K562 (cell line): ENCODE measurements at regions not wholly inside any gene's neighbourhood (a gene's known extent, or its start where the extent isn't known, plus 50 kb on each side); places are given as distances from the start of the nearest gene placed in this dataset.

Source experiments
- ATAC-seq: fragments of 200-7000 bp; cut with Tn5 transposase; 3 replicates; pipeline ENCODE4 v1.9.1; 2020; ENCODE audit warnings: moderate library complexity
- BruUV-seq: library from RNA; stranded (reverse); fragments of 400-500 nt; replicated peaks from 2 replicates; lab custom pipeline; 2021; lab: Mats Ljungman, UMichigan
- CTCF ChIA-PET: fragments of 300-600 bp; formaldehyde crosslinking; extraction: SDS; loops from one replicate; lab custom pipeline; 2021; ENCODE audit warnings: low intra/inter-chr PET ratio; lab: Yijun Ruan, JAX
- POLR2A ChIA-PET: fragments of 300-600, 350-650 bp; sonication (Branson Sonifier 250); formaldehyde crosslinking; extraction: SDS; loops from one replicate; lab custom pipeline; 2021; ENCODE audit warnings: antibody characterized with exemption, inconsistent platforms; lab: Yijun Ruan, JAX
- DNase-seq, 4 experiments: peaks; one replicate each; pipeline versions ENCODE4 v3.0.0 to v3.0.0-alpha.2; 2011 to 2018; ENCODE audit warnings: low spot score in 3 of 4, mixed read lengths in 3 of 4; ENCODE audit errors: extremely low read depth in 1 of 4
- FAIRE-seq: peaks from 2 replicates; lab custom pipeline; 2011; peaks lifted over from hg19 to GRCh38; lab: Jason Lieb, UNC
- H2AFZ ChIP-seq: 2 replicates; pipeline ENCODE4 v1.6.0; 2011; ENCODE audit warnings: low read depth, low read length, control low read depth, inconsistent platforms
- H3K27ac ChIP-seq: fragments of 200-600 bp; 3 replicates; pipeline ENCODE4 v1.8.0; 2011; ENCODE audit warnings: low read depth, mild to moderate bottlenecking, control low read depth, inconsistent platforms, low read length, moderate library complexity, mixed read lengths; ENCODE audit errors: extremely low read depth
- H3K27me3 ChIP-seq, 2 experiments: fragments of 300-600 bp in 1 of 2; 2 replicates in 1 of 2; 3 replicates in 1 of 2; pipeline versions ENCODE4 v1.6.0 to v1.8.0; 2011; ENCODE audit warnings: inconsistent platforms in 2 of 2, low read length in 2 of 2, mild to moderate bottlenecking in 1 of 2, mixed read lengths in 1 of 2, moderate library complexity in 1 of 2; ENCODE audit not compliant: control insufficient read depth in 2 of 2, insufficient read depth in 2 of 2
- H3K36me3 ChIP-seq: fragments of 300-600 bp; 3 replicates; pipeline ENCODE4 v1.8.0; 2011; ENCODE audit warnings: mild to moderate bottlenecking, low read length, inconsistent platforms; ENCODE audit not compliant: control insufficient read depth, insufficient read depth
- H3K4me1 ChIP-seq, 2 experiments: fragments of 200-600 bp in 1 of 2; replicated peaks in 1 of 2; 2 replicates in 1 of 2; 3 replicates in 1 of 2; pipeline versions ENCODE4 v1.5.1 to v1.8.0; 2011; ENCODE audit warnings: inconsistent platforms in 2 of 2, low read length in 2 of 2, mild to moderate bottlenecking in 1 of 2, mixed read lengths in 1 of 2, moderate library complexity in 1 of 2; ENCODE audit not compliant: control insufficient read depth in 2 of 2, insufficient read depth in 2 of 2
- H3K4me2 ChIP-seq: 2 replicates; pipeline ENCODE4 v1.6.1; 2011; ENCODE audit warnings: low read length, control low read depth, inconsistent platforms, mixed read lengths; ENCODE audit not compliant: insufficient read depth
- H3K4me3 ChIP-seq: fragments of 200-600 bp; sonication (generic), shearing (Covaris generic); 2 replicates; pipeline ENCODE4 v1.5.1; 2016; ENCODE audit warnings: control low read depth, inconsistent platforms
- H3K79me2 ChIP-seq: fragments of 200-600 bp; 3 replicates; pipeline ENCODE4 v1.8.0; 2011; ENCODE audit warnings: low read length, inconsistent platforms; ENCODE audit not compliant: control insufficient read depth, insufficient read depth
- H3K9ac ChIP-seq, 2 experiments: 2 replicates each; pipeline versions ENCODE4 v1.6.0 to v1.6.1; 2011; ENCODE audit warnings: low read depth in 2 of 2, low read length in 2 of 2, control low read depth in 1 of 2, inconsistent platforms in 1 of 2, mild to moderate bottlenecking in 1 of 2, mixed read lengths in 1 of 2; ENCODE audit not compliant: insufficient read depth in 1 of 2
- H3K9me1 ChIP-seq: one replicate; pipeline ENCODE4 v1.6.0; 2011; ENCODE audit warnings: inconsistent platforms, mild to moderate bottlenecking, low read length, moderate library complexity; ENCODE audit not compliant: control insufficient read depth, insufficient read depth
- H3K9me3 ChIP-seq: replicated peaks from 2 replicates; pipeline ENCODE4 v1.5.1; 2011; ENCODE audit warnings: low read depth, low read length, inconsistent platforms; ENCODE audit not compliant: control insufficient read depth, insufficient read depth
- H4K20me1 ChIP-seq: replicated peaks from 2 replicates; pipeline ENCODE4 v1.6.1; 2011; ENCODE audit warnings: low read length, inconsistent platforms, mixed read lengths; ENCODE audit not compliant: control insufficient read depth, insufficient read depth
- DIDO1 ChIP-seq: fragments of 450-650 bp; IDR thresholded peaks from 2 replicates; pipeline ENCODE4 v1.6.1; 2016; ENCODE audit warnings: low read depth, missing biosample characterization, missing genetic modification characterization
- FOXP4 ChIP-seq: sonication (generic); formaldehyde crosslinking; IDR thresholded peaks from 2 replicates; pipeline ENCODE4 v1.8.0; 2022; ENCODE audit warnings: mild to moderate bottlenecking, missing genetic modification reagents, borderline replicate concordance
- KDM1A ChIP-seq, 2 experiments: fragments of 450-650 bp; IDR thresholded peaks; 2 replicates each; pipeline ENCODE4 v1.6.1; 2016; ENCODE audit warnings: mild to moderate bottlenecking in 2 of 2
- KHSRP ChIP-seq: fragments of 450-650 bp; IDR thresholded peaks from 2 replicates; pipeline ENCODE4 v1.6.1; 2017
- NRF1 ChIP-seq, 2 experiments: fragments of 450-650 bp; IDR thresholded peaks in 1 of 2; conservative IDR thresholded peaks in 1 of 2; 2 replicates each; pipeline ENCODE4 v1.6.1; 2014; ENCODE audit warnings: mild to moderate bottlenecking in 2 of 2
- PRPF4 ChIP-seq: fragments of 200-400 bp; formaldehyde crosslinking; IDR thresholded peaks from one replicate; pipeline ENCODE4 v1.6.1; 2017; ENCODE audit warnings: low read length, low read depth, mild to moderate bottlenecking; ENCODE audit not compliant: insufficient read depth, poor library complexity, severe bottlenecking
- RUNX1 ChIP-seq: sonication (generic); IDR thresholded peaks from 2 replicates; pipeline ENCODE4 v1.6.1; 2016; ENCODE audit warnings: antibody characterized with exemption, low read depth
- USF1 ChIP-seq: sonication (generic); formaldehyde crosslinking; IDR thresholded peaks from 2 replicates; pipeline ENCODE4 v1.9.0; 2022; ENCODE audit warnings: mild to moderate bottlenecking, missing genetic modification reagents
- ZEB2 ChIP-seq: fragments of 450-650 bp; IDR thresholded peaks from 2 replicates; pipeline ENCODE4 v1.6.1; 2016
- ZFP36 ChIP-seq: fragments of 150-350 bp; IDR thresholded peaks from 2 replicates; pipeline ENCODE4 v1.6.1; 2018; ENCODE audit warnings: low read length, low read depth; ENCODE audit not compliant: partially characterized antibody
- ZFP91 ChIP-seq: sonication (generic); formaldehyde crosslinking; IDR thresholded peaks from 2 replicates; pipeline ENCODE4 v1.8.0; 2022; ENCODE audit warnings: mild to moderate bottlenecking, missing genetic modification reagents
- ZNF583 ChIP-seq: fragments of 250-450 bp; sonication (Bioruptor Pico); IDR thresholded peaks from 2 replicates; pipeline ENCODE4 v1.4.0; 2020
- ZNF586 ChIP-seq: fragments of 450-650 bp; formaldehyde crosslinking; conservative IDR thresholded peaks from 2 replicates; pipeline ENCODE4 v1.4.0; 2020; ENCODE audit warnings: mild to moderate bottlenecking, moderate library complexity
- ZNF639 ChIP-seq, 2 experiments: fragments of 200-800 bp in 1 of 2; sonication (Bioruptor generic) in 1 of 2; sonication (generic) in 1 of 2; formaldehyde crosslinking in 1 of 2; IDR thresholded peaks in 1 of 2; conservative IDR thresholded peaks in 1 of 2; 2 replicates each; pipeline versions ENCODE4 v1.5.0 to v1.6.1; 2016 to 2020; ENCODE audit warnings: missing compliant biosample characterization in 1 of 2, missing genetic modification characterization in 1 of 2, missing genetic modification reagents in 1 of 2
- WGBS: fragments of 100-300 bp; shearing (Covaris generic); methylation state at CpG from one replicate; pipeline ENCODE4 v1.1.6; 2016; ENCODE audit warnings: low coverage, mixed read lengths; ENCODE audit not compliant: insufficient coverage; ENCODE audit errors: missing lambda C conversion rate; 5-methylcytosine and 5-hydroxymethylcytosine counted together
- in situ Hi-C: fragments of 300-500 bp; cut with MboI; formaldehyde crosslinking; loops from 4 replicates; pipeline ENCODE4 v1.15.0; 2018; ENCODE audit warnings: inconsistent platforms, mixed read lengths
- intact Hi-C: fragments of 100-400 bp; cut with micrococcal nuclease; formaldehyde crosslinking; loops from 2 replicates; pipeline ENCODE4 v1.14.2; 2022

- no peak for FAIRE-seq
- BruUV-seq: no TSS peak
- TF ChIP-seq NRF1 (conservative IDR thresholded peaks at IDR 0.05 in 1 of 2, IDR thresholded peaks at IDR 0.05 in 1 of 2) (no peak), ZNF586 (CRISPR knock-in tag) (no peak), KHSRP (no peak), FOXP4 (CRISPR knock-in tag) (no peak), ZFP91 (CRISPR knock-in tag) (no peak), PRPF4 (no peak), ZEB2 (no peak), ZNF583 (CRISPR knock-in tag) (no peak), KDM1A (IDR thresholded peaks at IDR 0.05) (no peak), RUNX1 (no peak), USF1 (no peak), ZFP36 (no peak), ZNF639 (CRISPR knock-in tag; conservative IDR thresholded peaks at IDR 0.05 in 1 of 2, IDR thresholded peaks at IDR 0.05 in 1 of 2) (no peak), DIDO1 (no peak)
Observed at GRCh38 chr12:3990501-3991280, 117.5 kb upstream of the PARP11 start.

More at GRCh38 chr12:3990501-3991280, 117.5 kb upstream of the PARP11 start:
- Histone ChIP-seq H4K20me1 (no peaks in the 10 kb centered on the region), H2AFZ (no peak overlapping the region), H3K79me2 (no peaks in the 10 kb centered on the region), H3K36me3 (no peaks in the 10 kb centered on the region), H3K9ac (no peak overlapping the region), H3K4me1 (no peaks in the 10 kb centered on the region), H3K9me1 (no peaks in the 10 kb centered on the region), H3K4me3 (no peak overlapping the region), H3K27ac (no peak overlapping the region), H3K9me3 (no peaks in the 10 kb centered on the region), H3K27me3 (peaks cover 0 to 6% of the 10 kb centered on the region in 2 experiments; a peak in 3 of 5 replicates), H3K4me2 (no peak overlapping the region)
- ChIA-PET POLR2A (no interaction called here), CTCF (no interaction called here)
- in situ Hi-C loops (no loop called here), intact Hi-C loops (no loop called here)
- no peak for ATAC-seq
- 3% methylated on average over 13 of the region's 26 CpGs for WGBS
- DNase-seq: no peak
